Neural progenitor cell (in vitro differentiated cells): ENCODE measurements at regions not wholly inside any gene's neighbourhood (a gene's known extent, or its start where the extent isn't known, plus 50 kb on each side); places are given as distances from the start of the nearest gene placed in this dataset.

Source experiments
- DNase-seq: peaks from one replicate; pipeline ENCODE4 v3.0.0-alpha.2; 2016; ENCODE audit warnings: low spot score
- H2AFZ ChIP-seq: fragments of 200-600 bp; sonication (generic); replicated peaks from 2 replicates; pipeline ENCODE4 v1.6.1; 2016; ENCODE audit warnings: antibody characterized with exemption
- H3F3A ChIP-seq: fragments of 200-600 bp; sonication (generic); 2 replicates; pipeline ENCODE4 v1.6.1; 2016; ENCODE audit warnings: antibody characterized with exemption, low read depth
- H3K27ac ChIP-seq: fragments of 200-600 bp; sonication (generic); 2 replicates; pipeline ENCODE4 v1.5.1; 2016; ENCODE audit warnings: mild to moderate bottlenecking
- H3K27me3 ChIP-seq: fragments of 200-600 bp; sonication (generic); 2 replicates; pipeline ENCODE4 v1.6.1; 2016; ENCODE audit warnings: mild to moderate bottlenecking, moderate library complexity
- H3K36me3 ChIP-seq: fragments of 200-600 bp; sonication (generic); 2 replicates; pipeline ENCODE4 v1.5.1; 2016
- H3K4me1 ChIP-seq: fragments of 200-600 bp; sonication (generic); 2 replicates; pipeline ENCODE4 v1.6.1; 2016; ENCODE audit warnings: mixed run types
- H3K4me2 ChIP-seq: fragments of 200-600 bp; sonication (generic); 2 replicates; pipeline ENCODE4 v1.6.1; 2016
- H3K4me3 ChIP-seq: fragments of 200-600 bp; sonication (generic); 2 replicates; pipeline ENCODE4 v1.5.1; 2016
- H3K79me2 ChIP-seq: fragments of 200-600 bp; sonication (generic); 2 replicates; pipeline ENCODE4 v1.6.1; 2016; ENCODE audit warnings: low read depth
- H3K9ac ChIP-seq: fragments of 200-600 bp; sonication (generic); 2 replicates; pipeline ENCODE4 v1.6.1; 2016
- H3K9me3 ChIP-seq: fragments of 200-600 bp; sonication (generic); 2 replicates; pipeline ENCODE4 v1.5.1; 2016; ENCODE audit warnings: low read depth
- H4K20me1 ChIP-seq: fragments of 200-600 bp; sonication (generic); 2 replicates; pipeline ENCODE4 v1.6.1; 2016; ENCODE audit warnings: low read depth
- H3K27ac Mint-ChIP-seq: 3 replicates; pipeline ENCODE4 v1.8.0; 2021; ENCODE audit warnings: mixed read lengths
- H3K27me3 Mint-ChIP-seq: 2 replicates; pipeline ENCODE4 v1.8.0; 2022; ENCODE audit warnings: low read depth, mild to moderate bottlenecking, inconsistent platforms, moderate library complexity, mixed read lengths; ENCODE audit not compliant: insufficient read depth
- H3K36me3 Mint-ChIP-seq: 3 replicates; pipeline ENCODE4 v1.8.0; 2021; ENCODE audit warnings: mixed read lengths
- H3K4me1 Mint-ChIP-seq: 3 replicates; pipeline ENCODE4 v1.8.0; 2021; ENCODE audit warnings: mixed read lengths
- H3K4me3 Mint-ChIP-seq: 3 replicates; pipeline ENCODE4 v1.8.0; 2021; ENCODE audit warnings: mild to moderate bottlenecking, moderate library complexity, mixed read lengths
- H3K9me3 Mint-ChIP-seq: 3 replicates; pipeline ENCODE4 v1.8.0; 2020; ENCODE audit warnings: mixed read lengths
- EZH2 ChIP-seq: fragments of 200-600 bp; sonication (generic); IDR thresholded peaks from 2 replicates; pipeline ENCODE4 v1.6.1; 2017; ENCODE audit warnings: antibody characterized with exemption, mild to moderate bottlenecking, moderate library complexity
- EZH2phosphoT487 ChIP-seq: fragments of 200-600 bp; sonication (generic); IDR thresholded peaks from 2 replicates; pipeline ENCODE4 v1.6.1; 2017; ENCODE audit warnings: antibody characterized with exemption
- TF ChIP-seq, protein P1 (sequence below): fragments of 200-600 bp; sonication (generic); IDR thresholded peaks from 2 replicates; pipeline ENCODE4 v1.5.1; 2017; ENCODE audit warnings: antibody characterized with exemption, mild to moderate bottlenecking

DNA sequence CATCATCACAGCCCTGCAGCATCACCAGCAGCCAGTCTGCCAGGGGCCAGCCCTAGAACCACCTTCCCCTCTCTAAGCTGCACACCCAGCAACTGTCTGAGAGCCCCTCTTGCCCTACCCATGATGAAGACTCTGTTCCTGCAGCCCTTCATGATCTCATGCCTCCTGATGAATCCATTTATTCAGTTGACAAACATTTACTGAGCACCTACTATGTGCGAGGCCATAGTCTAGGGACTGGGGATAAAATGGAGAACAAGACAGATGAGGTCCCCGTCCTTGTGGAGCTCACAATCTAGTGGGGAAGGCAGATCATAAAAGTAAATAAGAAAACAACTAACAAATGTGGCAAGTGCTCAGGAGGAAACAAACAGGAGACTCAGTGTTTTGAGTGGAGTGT, 96.3 kb downstream of the PCDH1 start:
- Histone ChIP-seq H3K4me3 (no peak overlapping the region), H3F3A (peaks cover 8% of the 10 kb centered on the region), H3K27me3 (no peaks in the 10 kb centered on the region), H3K4me1 (peaks cover 23% of the 10 kb centered on the region), H3K9ac (no peak overlapping the region), H2AFZ (no peak overlapping the region), H3K4me2 (no peak overlapping the region), H3K36me3 (no peaks in the 10 kb centered on the region), H4K20me1 (no peaks in the 10 kb centered on the region), H3K79me2 (no peaks in the 10 kb centered on the region), H3K27ac (no peak overlapping the region), H3K9me3 (no peaks in the 10 kb centered on the region)
- Mint-ChIP-seq H3K9me3 (no peaks in the 10 kb centered on the region), H3K36me3 (no peaks in the 10 kb centered on the region), H3K27ac (no peak overlapping the region), H3K27me3 (peaks cover 7% of the 10 kb centered on the region), H3K4me1 (peaks cover 48% of the 10 kb centered on the region), H3K4me3 (no peak overlapping the region)
- DNase-seq: no peak
- TF ChIP-seq, protein P1, sequence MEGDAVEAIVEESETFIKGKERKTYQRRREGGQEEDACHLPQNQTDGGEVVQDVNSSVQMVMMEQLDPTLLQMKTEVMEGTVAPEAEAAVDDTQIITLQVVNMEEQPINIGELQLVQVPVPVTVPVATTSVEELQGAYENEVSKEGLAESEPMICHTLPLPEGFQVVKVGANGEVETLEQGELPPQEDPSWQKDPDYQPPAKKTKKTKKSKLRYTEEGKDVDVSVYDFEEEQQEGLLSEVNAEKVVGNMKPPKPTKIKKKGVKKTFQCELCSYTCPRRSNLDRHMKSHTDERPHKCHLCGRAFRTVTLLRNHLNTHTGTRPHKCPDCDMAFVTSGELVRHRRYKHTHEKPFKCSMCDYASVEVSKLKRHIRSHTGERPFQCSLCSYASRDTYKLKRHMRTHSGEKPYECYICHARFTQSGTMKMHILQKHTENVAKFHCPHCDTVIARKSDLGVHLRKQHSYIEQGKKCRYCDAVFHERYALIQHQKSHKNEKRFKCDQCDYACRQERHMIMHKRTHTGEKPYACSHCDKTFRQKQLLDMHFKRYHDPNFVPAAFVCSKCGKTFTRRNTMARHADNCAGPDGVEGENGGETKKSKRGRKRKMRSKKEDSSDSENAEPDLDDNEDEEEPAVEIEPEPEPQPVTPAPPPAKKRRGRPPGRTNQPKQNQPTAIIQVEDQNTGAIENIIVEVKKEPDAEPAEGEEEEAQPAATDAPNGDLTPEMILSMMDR: no peak
- TF ChIP-seq EZH2 (no peak), EZH2phosphoT487 (no peak)

DNA sequence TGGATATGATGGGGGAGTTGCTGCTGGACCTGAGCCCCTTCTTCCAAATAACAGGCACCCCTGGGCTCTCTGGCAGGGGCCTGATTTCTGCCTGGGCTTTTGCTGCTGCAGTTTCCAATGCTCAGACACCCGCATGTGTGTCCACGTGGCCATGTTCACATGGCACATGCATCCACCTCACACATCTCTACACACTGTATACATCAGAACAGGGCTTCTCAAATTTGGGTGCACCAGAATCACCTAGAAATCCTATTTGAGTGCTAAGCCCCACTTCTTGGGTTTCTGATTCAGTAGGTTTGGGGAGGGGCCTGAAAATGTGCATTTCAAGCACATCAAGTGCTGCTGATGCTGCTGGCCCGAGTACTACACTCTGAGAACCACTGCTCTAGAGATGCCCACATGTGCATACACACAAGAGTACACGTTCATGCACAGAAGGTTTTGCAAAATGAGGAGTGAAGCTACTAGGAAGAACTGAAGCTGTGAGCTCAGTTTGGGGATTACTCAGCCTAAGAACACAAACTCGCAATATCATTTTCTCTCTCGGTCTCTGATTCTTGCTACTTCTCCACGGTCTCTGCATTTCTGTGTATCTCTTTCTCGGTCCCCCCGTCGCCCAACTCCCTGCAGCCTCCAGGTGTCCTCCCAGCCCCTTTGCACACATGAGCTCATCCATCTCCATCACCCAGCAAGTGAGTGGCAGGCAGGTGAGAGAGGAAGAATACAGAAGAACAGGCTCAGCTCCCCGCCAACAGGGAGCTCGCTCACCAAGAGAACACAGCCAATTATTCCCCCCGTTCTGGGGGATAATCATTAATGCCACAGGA, 97.0 kb downstream of the PCDH1 start:
- Mint-ChIP-seq H3K27me3 (peaks cover 13% of the 10 kb centered on the region), H3K9me3 (no peaks in the 10 kb centered on the region), H3K4me3 (no peak overlapping the region), H3K36me3 (no peaks in the 10 kb centered on the region), H3K4me1 (peaks cover 48% of the 10 kb centered on the region), H3K27ac (no peak overlapping the region)
- Histone ChIP-seq H3K79me2 (no peaks in the 10 kb centered on the region), H3F3A (peaks cover 8% of the 10 kb centered on the region), H2AFZ (no peak overlapping the region), H3K4me2 (no peak overlapping the region), H3K27ac (no peak overlapping the region), H3K9me3 (no peaks in the 10 kb centered on the region), H3K4me3 (no peak overlapping the region), H3K9ac (no peak overlapping the region), H4K20me1 (no peaks in the 10 kb centered on the region), H3K4me1 (peaks cover 23% of the 10 kb centered on the region), H3K36me3 (no peaks in the 10 kb centered on the region), H3K27me3 (no peaks in the 10 kb centered on the region)
- TF ChIP-seq EZH2: no peak
- no peak for TF ChIP-seq EZH2phosphoT487
- TF ChIP-seq, protein P1: no peak
- no peak for DNase-seq

DNA sequence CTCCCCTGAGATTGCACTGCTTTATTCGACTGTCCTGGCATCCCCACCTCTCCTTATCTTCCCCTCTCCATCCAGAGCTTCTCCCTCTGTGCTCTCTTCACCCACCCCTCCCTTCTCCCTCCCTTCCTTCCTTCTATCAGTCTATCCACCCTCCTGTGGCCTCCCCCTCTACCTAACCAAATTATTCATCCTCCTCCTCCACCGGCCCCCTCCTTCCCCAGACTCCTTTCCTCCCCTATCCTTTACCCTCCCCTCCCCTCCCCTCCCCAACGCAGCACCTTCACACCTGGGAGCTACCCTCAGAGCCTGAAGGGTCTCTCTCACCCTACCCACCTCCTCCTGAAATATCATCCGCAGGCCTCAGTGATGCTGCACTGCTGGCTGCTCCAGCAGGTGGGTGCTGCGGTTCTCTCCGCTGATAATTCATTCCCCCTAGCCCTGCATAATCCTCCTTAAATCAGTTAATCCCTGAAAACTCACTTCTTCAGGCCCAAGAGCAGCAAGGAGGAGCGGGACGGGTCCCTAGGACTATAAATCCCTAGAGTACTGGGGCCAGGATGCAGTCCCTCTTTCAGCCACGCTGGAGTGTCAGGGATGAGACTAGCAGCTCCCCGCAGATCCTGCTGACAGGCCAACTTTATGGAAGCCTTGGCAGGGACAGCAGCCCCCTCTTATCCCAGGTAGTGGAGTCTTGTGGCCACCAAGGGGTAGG, 97.8 kb downstream of the PCDH1 start:
- H3K36me3 ChIP-seq: no peaks in the 10 kb centered on the region
- H3K27me3 ChIP-seq: no peaks in the 10 kb centered on the region
- H3K27me3 Mint-ChIP-seq: peaks cover 13% of the 10 kb centered on the region
- H3K27ac Mint-ChIP-seq: peak overlapping the region; percentile 33
- peaks cover 23% of the 10 kb centered on the region for H3K4me1 ChIP-seq
- TF ChIP-seq EZH2 (no peak), EZH2phosphoT487 (no peak)
- TF ChIP-seq, protein P1: no peak
- no peak overlapping the region for H3K4me3 ChIP-seq
- H3K4me3 Mint-ChIP-seq: no peak overlapping the region
- no peak overlapping the region for H2AFZ ChIP-seq
- H3K79me2 ChIP-seq: no peaks in the 10 kb centered on the region
- no peak overlapping the region for H3K27ac ChIP-seq
- peaks cover 8% of the 10 kb centered on the region for H3F3A ChIP-seq
- no peaks in the 10 kb centered on the region for H3K9me3 ChIP-seq
- no peaks in the 10 kb centered on the region for H4K20me1 ChIP-seq
- H3K4me1 Mint-ChIP-seq: peaks cover 48% of the 10 kb centered on the region
- H3K9me3 Mint-ChIP-seq: no peaks in the 10 kb centered on the region
- no peak overlapping the region for H3K9ac ChIP-seq
- no peak overlapping the region for H3K4me2 ChIP-seq
- no peaks in the 10 kb centered on the region for H3K36me3 Mint-ChIP-seq
- DNase-seq: peak; percentile 66
